Lower lobe of right lung (tissue), 2 donors: ENCODE measurements at regions not wholly inside any gene's neighbourhood (a gene's known extent, or its start where the extent isn't known, plus 50 kb on each side); places are given as distances from the start of the nearest gene placed in this dataset.
A peak's percentile ranks its signal among the peaks of the same experiment; 100 is the strongest.

ENCODE experiments used
- ATAC-seq, 2 donors: fragments of 200-7000 bp; cut with Tn5 transposase; one replicate each; pipeline ENCODE4 v1.9.1; 2020 to 2022; ENCODE audit warnings: mild to moderate bottlenecking in 2 of 2, moderate library complexity in 2 of 2
- DNase-seq: peaks from one replicate; pipeline ENCODE4 v3.0.0-alpha.2; 2020
- H3K27ac ChIP-seq: fragments of 200-600 bp; one replicate; pipeline ENCODE4 v1.8.0; 2022
- H3K27me3 ChIP-seq: fragments of 200-600 bp; one replicate; pipeline ENCODE4 v1.8.0; 2022; ENCODE audit warnings: low read depth
- H3K36me3 ChIP-seq: fragments of 200-600 bp; one replicate; pipeline ENCODE4 v1.8.0; 2022; ENCODE audit warnings: mild to moderate bottlenecking
- H3K4me1 ChIP-seq: fragments of 200-600 bp; one replicate; pipeline ENCODE4 v1.8.0; 2022
- H3K4me3 ChIP-seq: fragments of 200-600 bp; one replicate; pipeline ENCODE4 v1.8.0; 2022; ENCODE audit warnings: mild to moderate bottlenecking
- H3K9me3 ChIP-seq: fragments of 200-600 bp; one replicate; pipeline ENCODE4 v1.8.0; 2022
- intact Hi-C: fragments of 100-400 bp; cut with DNase I; formaldehyde crosslinking; loops from one replicate; pipeline ENCODE4 v1.11.0; 2022
- TF ChIP-seq, protein P1 (sequence below): fragments of 200-600 bp; IDR thresholded peaks from one replicate; pipeline ENCODE4 v1.8.0; 2022; ENCODE audit warnings: antibody characterized with exemption, mild to moderate bottlenecking
- donor health status: DM: no; HTN: yes; CAD: no; lungs with severe emphysema.

DNA sequence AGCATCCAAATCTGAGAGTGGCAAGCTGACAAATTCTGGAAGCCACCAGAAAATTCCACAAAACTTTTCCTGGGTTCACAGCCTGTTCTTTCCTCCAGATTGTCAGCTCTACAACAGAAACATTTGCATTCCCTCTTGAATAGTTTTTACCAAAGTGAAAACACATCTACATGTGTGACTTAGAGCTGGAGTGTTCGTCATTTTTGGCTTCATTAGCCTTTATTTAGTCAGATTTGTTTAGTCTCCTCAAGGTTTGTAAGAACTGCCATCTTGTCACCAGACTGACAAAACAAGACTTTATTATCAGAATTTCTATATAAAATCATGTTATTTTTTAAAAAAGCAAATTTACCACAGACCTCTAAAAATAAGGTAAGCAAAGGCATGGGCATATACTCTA lies 347.3 kb downstream of the TRIM36 start:
- Histone ChIP-seq H3K27me3 (no peaks in the 10 kb centered on the region), H3K9me3 (peaks cover 2% of the 10 kb centered on the region), H3K4me3 (no peak overlapping the region), H3K27ac (no peak overlapping the region), H3K4me1 (no peaks in the 10 kb centered on the region), H3K36me3 (no peaks in the 10 kb centered on the region)
- TF ChIP-seq, protein P1, sequence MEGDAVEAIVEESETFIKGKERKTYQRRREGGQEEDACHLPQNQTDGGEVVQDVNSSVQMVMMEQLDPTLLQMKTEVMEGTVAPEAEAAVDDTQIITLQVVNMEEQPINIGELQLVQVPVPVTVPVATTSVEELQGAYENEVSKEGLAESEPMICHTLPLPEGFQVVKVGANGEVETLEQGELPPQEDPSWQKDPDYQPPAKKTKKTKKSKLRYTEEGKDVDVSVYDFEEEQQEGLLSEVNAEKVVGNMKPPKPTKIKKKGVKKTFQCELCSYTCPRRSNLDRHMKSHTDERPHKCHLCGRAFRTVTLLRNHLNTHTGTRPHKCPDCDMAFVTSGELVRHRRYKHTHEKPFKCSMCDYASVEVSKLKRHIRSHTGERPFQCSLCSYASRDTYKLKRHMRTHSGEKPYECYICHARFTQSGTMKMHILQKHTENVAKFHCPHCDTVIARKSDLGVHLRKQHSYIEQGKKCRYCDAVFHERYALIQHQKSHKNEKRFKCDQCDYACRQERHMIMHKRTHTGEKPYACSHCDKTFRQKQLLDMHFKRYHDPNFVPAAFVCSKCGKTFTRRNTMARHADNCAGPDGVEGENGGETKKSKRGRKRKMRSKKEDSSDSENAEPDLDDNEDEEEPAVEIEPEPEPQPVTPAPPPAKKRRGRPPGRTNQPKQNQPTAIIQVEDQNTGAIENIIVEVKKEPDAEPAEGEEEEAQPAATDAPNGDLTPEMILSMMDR, result no peak
- ATAC-seq, result no peak
- DNase-seq, result no peak
- intact Hi-C loops, result no loop called here

DNA sequence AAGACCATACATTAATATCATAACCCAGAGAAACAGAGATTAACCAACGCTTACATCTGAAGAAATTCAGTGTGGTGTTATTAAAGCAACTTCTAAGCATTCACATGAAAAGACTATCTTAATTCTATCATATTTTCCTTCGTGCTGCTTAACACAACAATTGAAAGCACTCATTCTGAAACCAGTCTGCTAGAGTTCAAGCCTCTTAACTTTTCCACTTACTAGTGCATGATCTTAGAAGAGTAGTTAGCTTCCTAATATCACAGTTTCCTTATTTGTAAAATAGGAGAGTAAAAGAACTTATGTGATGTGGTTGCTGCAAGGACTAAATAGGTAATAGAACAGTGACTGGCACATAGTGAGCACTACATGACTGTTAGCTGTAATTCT lies 379.3 kb downstream of the TRIM36 start:
- intact Hi-C loops, result no loop called here
- no peaks in the 10 kb centered on the region for H3K27me3 ChIP-seq
- TF ChIP-seq, protein P1, result no peak
- no peaks in the 10 kb centered on the region for H3K4me1 ChIP-seq
- ATAC-seq, result no peak
- no peaks in the 10 kb centered on the region for H3K36me3 ChIP-seq
- no peaks in the 10 kb centered on the region for H3K9me3 ChIP-seq
- DNase-seq, result no peak
- no peak overlapping the region for H3K27ac ChIP-seq
- H3K4me3 ChIP-seq, result no peak overlapping the region

DNA sequence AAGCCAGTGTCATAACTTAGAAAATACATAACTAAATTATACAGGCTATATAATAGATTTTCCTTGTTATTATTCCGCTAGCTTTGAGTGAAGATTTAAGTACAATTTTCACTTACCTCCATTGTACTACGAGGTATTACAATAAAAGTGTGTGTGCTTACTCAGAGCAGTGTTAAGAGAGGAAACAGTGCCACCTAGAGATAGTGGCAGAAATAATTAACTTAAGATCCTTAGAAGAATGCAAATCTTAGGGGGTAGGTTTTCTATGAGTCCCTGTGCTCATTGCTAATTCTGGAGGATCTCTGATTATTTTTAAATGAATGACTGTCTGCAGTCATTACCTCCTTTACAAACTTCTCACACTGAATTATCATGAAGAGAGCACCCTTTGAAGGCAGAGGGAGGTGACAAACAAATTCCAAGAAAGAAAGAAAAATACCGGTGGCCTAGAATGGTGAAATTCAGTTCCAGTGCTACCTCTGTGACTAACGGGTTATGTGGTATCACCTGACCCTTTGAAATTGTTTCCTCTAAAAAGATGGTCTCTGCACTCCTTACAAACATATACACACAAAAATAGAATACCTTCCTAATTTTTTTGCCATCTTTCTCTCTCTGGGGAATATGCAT lies 379.8 kb downstream of the TRIM36 start:
- ATAC-seq (peak; percentile 35 to 39), DNase-seq (no peak)
- H3K36me3 ChIP-seq, result no peaks in the 10 kb centered on the region
- no peaks in the 10 kb centered on the region for H3K4me1 ChIP-seq
- TF ChIP-seq, protein P1, result peak; percentile 36
- H3K9me3 ChIP-seq, result no peaks in the 10 kb centered on the region
- intact Hi-C loops, result no loop called here
- H3K4me3 ChIP-seq, result no peak overlapping the region
- H3K27me3 ChIP-seq, result no peaks in the 10 kb centered on the region
- no peak overlapping the region for H3K27ac ChIP-seq

DNA sequence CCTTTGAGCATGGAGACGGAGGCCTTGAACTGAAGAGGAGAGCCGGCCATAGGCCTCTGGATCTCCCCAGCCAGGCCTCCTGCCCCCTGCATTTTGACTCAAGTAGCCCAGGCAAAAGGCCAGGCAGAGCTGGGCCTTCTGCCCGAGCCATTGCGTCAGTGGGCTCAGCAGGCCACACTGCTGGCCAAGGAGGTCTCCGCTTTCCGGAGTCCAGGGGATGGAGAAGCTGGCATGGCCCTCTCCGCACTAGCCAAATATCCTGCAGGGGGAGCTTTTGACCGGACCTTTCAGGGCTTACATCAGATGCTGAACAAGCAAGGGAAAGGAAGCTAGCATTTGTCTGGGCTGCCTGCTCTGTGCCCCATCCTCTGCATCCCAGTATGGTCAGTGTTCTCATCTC lies 386.8 kb downstream of the TRIM36 start:
- Histone ChIP-seq H3K9me3 (no peaks in the 10 kb centered on the region), H3K27ac (no peak overlapping the region), H3K36me3 (no peaks in the 10 kb centered on the region), H3K4me1 (no peaks in the 10 kb centered on the region), H3K27me3 (no peaks in the 10 kb centered on the region), H3K4me3 (no peak overlapping the region)
- TF ChIP-seq, protein P1, result no peak
- ATAC-seq (peak; percentile 51 to 62), DNase-seq (peak; percentile 47)
- intact Hi-C loops, result no loop called here

DNA sequence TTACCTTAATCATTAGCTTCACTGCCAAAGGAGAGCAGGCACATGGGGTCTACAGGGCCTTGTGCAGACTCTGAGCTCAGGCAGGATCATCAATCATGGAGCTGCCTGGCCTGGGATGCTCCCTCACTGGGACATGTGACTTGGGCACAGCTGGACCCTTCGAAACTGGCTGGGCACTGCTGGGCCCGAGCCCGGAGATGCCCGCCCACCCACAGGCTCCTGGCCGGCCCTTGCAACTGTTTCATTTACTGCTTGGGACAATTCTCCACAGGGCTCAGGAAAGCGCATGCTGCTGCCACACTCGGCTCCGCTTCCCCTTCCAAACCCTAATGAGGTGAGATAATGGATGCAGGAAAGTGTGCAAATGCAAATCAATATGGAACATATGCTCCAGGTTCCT lies 387.5 kb downstream of the TRIM36 start:
- Histone ChIP-seq H3K27ac (no peak overlapping the region), H3K27me3 (no peaks in the 10 kb centered on the region), H3K4me3 (no peak overlapping the region), H3K36me3 (no peaks in the 10 kb centered on the region), H3K4me1 (no peaks in the 10 kb centered on the region), H3K9me3 (no peaks in the 10 kb centered on the region)
- ATAC-seq, result no peak
- TF ChIP-seq, protein P1, result no peak
- intact Hi-C loops, result no loop called here
- no peak for DNase-seq

DNA sequence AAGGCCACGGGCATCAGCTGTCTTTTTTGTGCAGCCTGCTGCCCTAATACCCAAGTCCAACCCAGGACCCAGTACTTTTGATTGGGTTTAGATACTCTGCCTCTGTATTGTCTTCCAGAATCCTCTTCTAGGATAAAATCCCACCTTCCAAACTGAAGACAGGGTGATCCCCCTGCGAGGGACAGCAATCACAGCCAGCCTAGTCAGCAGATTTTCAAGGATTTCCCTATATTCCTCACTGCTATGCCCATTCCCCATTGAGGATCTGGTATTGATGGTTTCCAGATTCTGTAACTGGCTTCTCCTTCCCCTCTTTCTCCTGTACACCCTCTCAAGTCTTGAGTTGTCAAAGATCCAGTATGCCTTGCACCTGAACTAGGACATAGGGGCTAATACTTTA lies 389.4 kb downstream of the TRIM36 start:
- no peaks in the 10 kb centered on the region for H3K9me3 ChIP-seq
- no peaks in the 10 kb centered on the region for H3K4me1 ChIP-seq
- no peaks in the 10 kb centered on the region for H3K36me3 ChIP-seq
- no peak overlapping the region for H3K27ac ChIP-seq
- no peak overlapping the region for H3K4me3 ChIP-seq
- no peak for ATAC-seq
- H3K27me3 ChIP-seq, result no peaks in the 10 kb centered on the region
- intact Hi-C loops, result no loop called here
- TF ChIP-seq, protein P1, result no peak
- no peak for DNase-seq
